ENCODE measurements at regions not wholly inside any gene's neighbourhood (a gene's known extent, or its start where the extent isn't known, plus 50 kb on each side); places are given as distances from the start of the nearest gene placed in this dataset.

DNA sequence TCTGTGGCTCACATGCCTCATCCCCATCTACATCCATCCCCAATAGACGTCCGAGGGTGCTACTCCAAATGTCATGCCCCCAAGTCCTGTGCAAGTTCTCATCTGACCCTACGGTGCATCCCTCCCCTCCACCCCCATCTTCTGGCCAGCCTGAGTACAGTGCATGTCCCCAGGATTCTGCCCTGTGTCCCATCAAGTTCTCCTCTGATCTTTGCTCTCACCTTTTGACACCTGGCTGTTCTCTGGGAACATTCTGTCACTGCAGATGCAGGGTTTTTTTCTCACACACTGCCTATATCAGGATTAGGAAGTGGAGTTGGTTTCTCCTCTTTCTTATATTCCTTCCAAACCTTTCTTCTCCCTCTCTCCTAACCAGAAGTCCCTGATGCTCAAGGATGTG lies 377.2 kb downstream of the GADD45G start:
- DNase-seq, result no peak

GRCh38 chr9:89983411-89983810 lies 378.6 kb downstream of the GADD45G start:
- no peak for DNase-seq

DNA sequence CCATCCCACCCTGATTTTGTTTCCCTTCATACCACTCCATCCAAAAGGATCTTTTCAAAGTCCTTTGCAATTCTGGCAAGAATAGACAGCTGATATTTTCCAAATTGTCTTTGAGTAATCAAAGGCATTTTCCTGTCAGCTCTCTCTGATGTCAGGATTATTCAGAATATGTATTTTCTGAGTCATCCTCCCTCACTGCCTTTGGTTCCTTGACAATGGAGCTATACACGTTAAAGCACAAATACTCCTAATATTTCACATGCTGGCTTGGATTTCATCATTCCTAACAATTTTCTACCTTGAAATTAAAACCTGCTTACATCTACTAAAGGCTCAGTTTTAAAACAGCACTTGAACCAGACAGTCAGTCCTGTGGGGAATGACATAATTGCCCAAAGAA lies 379.4 kb downstream of the GADD45G start:
- DNase-seq, result no peak

DNA sequence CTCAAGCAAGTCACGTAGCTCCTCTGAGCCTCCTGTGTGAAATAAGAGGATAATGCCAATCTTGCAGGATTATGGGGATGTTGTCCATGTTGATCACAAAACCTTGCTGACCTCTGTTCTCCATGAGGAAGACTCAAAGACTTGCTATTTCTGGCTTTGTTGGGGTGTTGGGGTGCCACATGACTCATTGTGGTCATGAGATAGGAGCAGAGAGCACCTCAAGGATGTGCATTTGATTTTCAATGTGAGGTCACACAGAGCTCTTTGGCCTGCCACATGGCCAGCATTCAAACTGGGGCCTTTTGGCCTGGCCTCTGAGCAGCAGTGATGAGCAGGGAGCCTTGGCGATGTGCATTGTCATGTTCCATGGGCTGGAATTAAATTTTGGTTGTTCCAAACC lies 380.3 kb downstream of the GADD45G start:
- no peak for DNase-seq

DNA sequence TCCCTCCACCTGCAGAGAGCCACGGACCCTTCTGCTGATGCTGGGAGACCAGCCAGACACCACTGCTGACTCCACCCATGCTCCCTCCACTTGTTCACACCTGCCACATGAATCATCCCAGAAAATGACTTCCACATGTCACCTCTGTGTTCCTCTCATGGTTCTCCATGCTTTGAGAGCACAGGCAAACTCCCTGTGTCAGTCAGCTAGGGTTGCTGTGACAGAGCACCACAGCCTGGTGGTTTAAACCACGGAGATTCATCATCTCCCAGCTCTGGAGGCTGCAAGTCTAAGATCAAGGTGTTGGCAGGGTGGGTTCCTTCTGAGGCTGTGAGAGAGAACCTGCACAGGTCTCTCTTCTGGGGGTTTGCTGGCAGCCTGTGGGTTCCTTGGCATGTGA lies 381.4 kb downstream of the GADD45G start:
- DNase-seq, result no peak

- no peak for DNase-seq
Observed at GRCh38 chr9:89988458-89988857, 383.6 kb downstream of the GADD45G start.

DNA sequence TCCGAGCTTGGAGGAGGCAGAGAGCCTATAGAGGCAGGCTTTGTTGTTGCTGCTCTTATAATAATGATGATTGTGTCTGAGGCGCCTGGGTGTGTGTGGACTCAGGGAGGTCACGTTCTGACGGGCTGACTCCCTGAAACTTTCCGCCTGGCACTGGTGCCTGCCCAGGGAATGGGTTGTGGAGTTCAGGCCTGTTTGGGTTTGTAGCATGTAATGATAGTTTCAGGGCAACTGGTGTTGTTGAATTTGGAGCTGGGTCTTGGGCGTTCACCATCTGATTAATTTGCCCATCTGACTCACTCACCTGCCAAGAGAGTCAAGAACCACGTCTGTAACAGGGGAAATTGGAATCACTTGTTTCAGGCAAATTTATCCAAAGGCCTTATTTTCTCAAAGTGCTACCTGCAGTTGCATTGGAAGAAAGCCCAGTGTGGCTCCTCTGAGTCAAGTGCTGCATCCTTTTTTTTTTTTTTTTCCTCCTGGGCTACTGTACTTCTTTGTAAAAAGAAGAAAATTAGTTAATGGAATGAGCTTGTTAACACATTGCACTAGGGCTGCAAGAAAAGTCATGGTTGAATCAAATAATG lies 386.5 kb downstream of the GADD45G start:
- no peak for DNase-seq

DNA sequence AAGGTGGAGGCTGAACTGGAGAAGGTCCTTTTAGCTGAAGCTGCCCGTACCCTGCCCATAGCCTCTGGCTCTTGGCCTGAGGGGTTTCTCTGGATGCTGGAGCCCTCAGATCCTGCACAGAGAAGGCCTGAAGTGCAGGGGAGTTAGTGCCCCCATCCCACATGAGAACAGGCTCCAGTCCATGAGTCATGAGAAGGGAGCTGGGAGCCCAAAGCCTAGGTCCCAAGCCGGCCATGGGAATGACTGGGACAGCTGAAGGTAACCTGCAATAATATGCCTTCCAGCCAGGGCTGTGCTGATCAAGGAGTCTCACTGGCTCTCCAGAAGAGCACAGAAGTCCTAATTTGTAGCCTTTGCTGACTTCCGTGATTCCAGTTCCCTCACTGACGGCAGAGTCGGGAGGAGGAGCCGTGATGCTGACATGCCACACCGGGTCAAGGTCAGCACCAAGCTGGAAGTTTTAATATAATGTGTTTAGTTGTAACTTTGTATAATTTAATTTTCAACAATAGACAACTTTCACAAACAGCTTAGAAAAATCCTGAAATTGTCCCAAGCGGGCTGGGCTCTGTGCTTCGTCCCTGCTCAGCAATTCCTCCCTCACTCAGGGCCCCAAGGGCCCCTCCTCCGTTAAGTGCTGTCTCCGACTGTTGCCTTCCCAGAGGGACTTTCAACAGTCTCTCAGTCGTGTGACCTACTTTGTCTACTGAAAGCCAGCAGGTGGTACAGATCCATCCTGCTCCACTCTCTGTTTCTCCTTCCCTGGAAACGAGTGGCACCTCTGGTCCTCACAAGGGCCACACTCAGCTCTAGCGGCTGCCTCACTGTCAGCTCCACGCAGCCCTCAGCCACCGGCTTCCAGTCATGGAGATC lies 387.8 kb downstream of the GADD45G start:
- DNase-seq, result no peak

GRCh38 chr9:89993678-89994630 lies 389.1 kb downstream of the GADD45G start:
- no peak for DNase-seq

DNA sequence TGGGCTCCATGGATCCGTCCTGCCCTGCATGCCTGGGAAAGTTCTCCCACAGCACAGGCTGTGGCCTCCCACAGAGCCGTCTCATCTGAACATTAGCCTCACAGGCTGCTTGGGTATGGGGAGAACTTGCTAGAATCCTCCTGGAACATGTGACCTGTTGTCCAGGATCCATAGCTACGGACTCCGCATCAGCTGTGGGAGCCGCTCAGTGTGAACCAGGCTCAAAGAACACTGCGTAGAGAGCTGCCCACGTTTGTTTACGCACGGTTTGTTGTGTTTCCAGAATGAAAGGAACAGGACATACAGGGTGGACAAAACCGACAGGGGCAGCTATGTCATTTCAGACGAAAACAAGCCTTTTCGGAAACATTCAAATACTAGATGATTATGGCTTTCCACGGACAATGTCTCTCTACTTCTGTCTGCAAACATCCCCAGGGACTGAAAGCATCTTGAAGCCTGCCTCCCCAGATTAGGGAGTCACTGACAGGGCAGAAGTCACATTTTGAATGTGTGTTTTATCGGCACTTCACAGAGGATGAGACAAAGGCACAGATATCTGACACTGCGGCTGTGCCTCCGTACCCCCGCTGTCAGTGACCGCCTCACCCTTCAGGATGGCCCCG lies 390.3 kb downstream of the GADD45G start:
- no peak for DNase-seq

DNA sequence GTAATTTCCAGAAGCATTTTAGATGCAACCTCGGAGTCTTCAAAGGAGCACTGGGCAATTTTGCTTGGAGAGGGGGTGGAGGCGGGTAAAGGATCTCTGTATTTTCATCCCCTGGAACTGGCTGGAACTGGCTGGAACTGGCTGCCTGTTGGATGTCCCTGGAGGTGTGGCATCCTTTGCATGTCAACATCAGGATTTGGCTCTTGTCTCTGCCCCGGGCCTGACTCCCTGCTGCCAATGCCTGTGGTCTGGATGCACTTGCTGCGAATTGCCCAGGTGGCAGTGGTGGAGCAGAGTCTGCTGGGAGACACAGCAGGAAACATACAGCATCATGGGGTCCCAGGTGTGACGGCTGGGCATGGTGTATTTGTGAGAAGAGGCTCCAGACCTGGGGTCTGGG lies 391.3 kb downstream of the GADD45G start:
- no peak for DNase-seq

DNA sequence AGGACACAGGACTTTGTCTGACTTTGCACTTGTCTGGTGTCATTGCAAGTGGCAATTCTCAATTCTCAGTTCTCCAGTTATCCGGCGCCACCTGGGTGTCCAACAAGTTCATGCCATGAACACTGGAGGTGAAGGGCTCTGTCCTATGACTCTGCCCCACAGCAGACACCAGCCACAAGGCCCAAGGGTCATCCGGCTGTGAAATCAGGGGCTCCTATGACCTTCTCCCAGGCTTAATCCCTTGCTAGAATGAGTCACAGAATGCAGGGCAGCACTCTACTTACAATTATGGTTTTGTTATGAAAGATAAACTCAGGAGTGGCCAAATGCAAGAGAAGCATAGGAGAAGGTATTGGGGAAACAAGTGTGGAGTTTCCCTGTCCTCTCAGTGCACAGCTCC lies 392.0 kb downstream of the GADD45G start:
- no peak for DNase-seq

GRCh38 chr9:89998633-89999032 lies 393.8 kb downstream of the GADD45G start:
- no peak for DNase-seq

- no peak for DNase-seq
Observed at GRCh38 chr9:89999176-89999533, 394.3 kb downstream of the GADD45G start.

- peak; percentile 33 for DNase-seq
Observed at GRCh38 chr9:89999534-90000370, 394.9 kb downstream of the GADD45G start.

DNA sequence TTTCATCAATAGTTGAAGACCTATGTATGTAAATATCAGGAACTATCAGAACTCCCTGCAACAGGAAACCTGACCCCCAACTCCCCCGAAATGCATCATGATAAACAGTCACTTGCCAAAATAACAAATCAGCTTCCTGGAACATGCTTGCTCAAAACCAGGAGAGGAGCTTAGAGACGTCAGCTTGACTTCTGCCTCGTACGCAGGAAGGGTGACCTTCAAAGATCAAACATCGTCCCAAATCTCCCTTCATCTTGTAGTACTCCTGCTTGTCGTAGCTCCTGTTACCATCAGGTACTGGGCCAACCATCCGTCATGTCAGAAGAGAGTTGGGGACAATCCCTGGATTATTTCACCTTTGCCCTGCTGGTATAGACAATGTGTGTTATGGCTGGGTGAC lies 396.1 kb downstream of the GADD45G start:
- no peak for DNase-seq

- DNase-seq, result no peak
Observed at GRCh38 chr9:90001747-90002146, 396.9 kb downstream of the GADD45G start.

DNA sequence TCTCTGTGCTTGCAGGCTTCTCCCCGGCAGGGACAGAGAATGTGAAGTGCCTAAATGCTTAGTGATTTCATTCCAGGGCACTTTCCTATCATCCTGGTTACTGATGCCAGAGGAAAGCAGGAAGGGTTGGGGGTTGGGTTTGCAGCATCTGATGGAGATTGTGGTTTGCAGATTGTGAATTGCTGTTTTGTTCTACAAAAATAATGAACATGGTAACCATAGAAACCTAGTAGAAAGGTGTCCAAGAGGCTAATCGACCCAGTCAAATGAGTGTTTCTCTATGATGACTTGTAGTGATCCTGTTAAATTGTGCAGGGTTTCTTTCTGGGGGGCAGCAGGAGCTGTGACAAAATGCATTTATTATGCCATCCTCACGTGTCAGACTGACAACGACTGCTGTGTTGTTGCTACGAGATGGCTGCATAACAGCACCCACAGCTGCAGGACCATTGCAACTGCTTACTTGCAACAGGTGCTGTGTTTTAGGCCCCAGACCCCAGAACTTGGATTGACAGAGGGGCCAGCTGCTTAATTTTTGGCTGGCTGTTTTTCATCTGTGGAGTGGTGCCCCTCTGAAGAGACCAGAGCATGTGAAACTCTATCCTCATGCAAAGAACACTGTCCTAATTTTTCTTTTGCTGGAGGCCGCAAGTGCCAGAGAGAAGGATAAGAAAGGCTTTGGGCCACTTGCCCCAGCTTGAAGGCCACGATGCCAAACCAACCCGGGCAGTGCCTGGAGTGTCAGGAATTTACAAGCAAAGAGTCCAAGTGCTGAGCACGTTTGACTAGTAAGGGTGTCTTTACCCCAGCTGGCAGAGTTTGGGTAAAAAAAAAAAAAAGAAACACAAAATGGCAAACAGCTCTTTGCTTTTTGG lies 397.8 kb downstream of the GADD45G start:
- DNase-seq, result peak in 1 of 2 donors; percentile 41

DNA sequence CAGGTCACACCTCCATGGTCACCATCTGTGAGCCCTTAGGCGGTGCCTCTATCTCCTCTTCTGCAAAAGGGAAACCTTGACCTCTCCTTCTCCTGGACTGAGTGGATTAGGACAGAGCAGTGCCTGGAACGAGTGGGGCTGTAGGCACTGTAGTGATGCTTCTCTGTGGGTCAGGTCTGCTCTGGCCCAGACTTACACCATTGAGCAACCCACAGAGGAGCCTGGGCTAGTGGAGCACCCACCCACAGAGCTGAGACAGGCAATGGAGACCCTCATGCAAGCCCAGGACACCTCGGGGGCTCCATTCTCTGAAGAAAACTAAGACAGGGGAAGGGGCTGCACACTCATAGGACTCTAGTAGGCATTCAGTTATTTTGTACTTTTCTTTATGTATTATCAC lies 400.6 kb downstream of the GADD45G start:
- no peak for DNase-seq

GRCh38 chr9:90007516-90008440 lies 403.0 kb downstream of the GADD45G start:
- DNase-seq, result no peak
